ENCODE measurements at regions not wholly inside any gene's neighbourhood (a gene's known extent, or its start where the extent isn't known, plus 50 kb on each side); places are given as distances from the start of the nearest gene placed in this dataset.

- Histone ChIP-seq H3K36me3 (ENCODE audit: insufficient read depth, low read length) (no peaks in the 10 kb centered on the region), H3K9me2 (replicated peaks; ENCODE audit: insufficient read depth, low read length) (no peaks in the 10 kb centered on the region), H3K9ac (ENCODE audit: low read length) (no peak overlapping the region), H2AFZ (ENCODE audit: low read length) (no peak overlapping the region), H3K4me1 (ENCODE audit: low read length) (no peaks in the 10 kb centered on the region), H3K4me2 (ENCODE audit: low read depth, low read length, poor library complexity, severe bottlenecking) (no peak overlapping the region), H3K27ac (ENCODE audit: low read length) (no peak overlapping the region), H3K27me3 (ENCODE audit: low read length) (no peaks in the 10 kb centered on the region), H3K4me3 (ENCODE audit: low read length) (no peak overlapping the region), H3K79me2 (ENCODE audit: low read length) (no peaks in the 10 kb centered on the region), H4K20me1 (ENCODE audit: insufficient read depth, low read depth, low read length) (no peaks in the 10 kb centered on the region), H3K9me3 (ENCODE audit: low read length) (no peaks in the 10 kb centered on the region)
- DNase-seq: no peak
These were observed 381.8 kb downstream of the KIF16B start for GRCh38 chr20:16191496-16191895.

GRCh38 chr20:16189371-16189770 lies 383.9 kb downstream of the KIF16B start:
- H3K9ac ChIP-seq (ENCODE audit: low read length): no peak overlapping the region
- no peak overlapping the region for H3K27ac ChIP-seq (ENCODE audit: low read length)
- H3K36me3 ChIP-seq (ENCODE audit: insufficient read depth, low read length): no peaks in the 10 kb centered on the region
- no peaks in the 10 kb centered on the region for H3K9me2 ChIP-seq (replicated peaks; ENCODE audit: insufficient read depth, low read length)
- H3K4me1 ChIP-seq (ENCODE audit: low read length): no peaks in the 10 kb centered on the region
- H3K79me2 ChIP-seq (ENCODE audit: low read length): no peaks in the 10 kb centered on the region
- H3K27me3 ChIP-seq (ENCODE audit: low read length): no peaks in the 10 kb centered on the region
- no peak for DNase-seq
- no peak overlapping the region for H3K4me3 ChIP-seq (ENCODE audit: low read length)
- no peak overlapping the region for H3K4me2 ChIP-seq (ENCODE audit: low read depth, low read length, poor library complexity, severe bottlenecking)
- no peaks in the 10 kb centered on the region for H4K20me1 ChIP-seq (ENCODE audit: insufficient read depth, low read depth, low read length)
- no peaks in the 10 kb centered on the region for H3K9me3 ChIP-seq (ENCODE audit: low read length)
- H2AFZ ChIP-seq (ENCODE audit: low read length): no peak overlapping the region

GRCh38 chr20:16187956-16188616 lies 385.2 kb downstream of the KIF16B start:
- H3K27ac ChIP-seq (ENCODE audit: low read length): no peak overlapping the region
- no peaks in the 10 kb centered on the region for H4K20me1 ChIP-seq (ENCODE audit: insufficient read depth, low read depth, low read length)
- H3K4me2 ChIP-seq (ENCODE audit: low read depth, low read length, poor library complexity, severe bottlenecking): no peak overlapping the region
- H3K79me2 ChIP-seq (ENCODE audit: low read length): no peaks in the 10 kb centered on the region
- no peak overlapping the region for H3K9ac ChIP-seq (ENCODE audit: low read length)
- no peak overlapping the region for H2AFZ ChIP-seq (ENCODE audit: low read length)
- H3K27me3 ChIP-seq (ENCODE audit: low read length): no peaks in the 10 kb centered on the region
- no peaks in the 10 kb centered on the region for H3K9me2 ChIP-seq (replicated peaks; ENCODE audit: insufficient read depth, low read length)
- no peak overlapping the region for H3K4me3 ChIP-seq (ENCODE audit: low read length)
- no peaks in the 10 kb centered on the region for H3K36me3 ChIP-seq (ENCODE audit: insufficient read depth, low read length)
- DNase-seq: no peak
- H3K4me1 ChIP-seq (ENCODE audit: low read length): no peaks in the 10 kb centered on the region
- H3K9me3 ChIP-seq (ENCODE audit: low read length): no peaks in the 10 kb centered on the region

- H3K4me1 ChIP-seq (ENCODE audit: low read length): no peaks in the 10 kb centered on the region
- no peak overlapping the region for H3K4me2 ChIP-seq (ENCODE audit: low read depth, low read length, poor library complexity, severe bottlenecking)
- H3K9ac ChIP-seq (ENCODE audit: low read length): no peak overlapping the region
- H2AFZ ChIP-seq (ENCODE audit: low read length): no peak overlapping the region
- H3K27me3 ChIP-seq (ENCODE audit: low read length): no peaks in the 10 kb centered on the region; the same call in 1 of the 2 replicates
- H3K79me2 ChIP-seq (ENCODE audit: low read length): no peaks in the 10 kb centered on the region
- H3K36me3 ChIP-seq (ENCODE audit: insufficient read depth, low read length): no peaks in the 10 kb centered on the region
- no peak overlapping the region for H3K4me3 ChIP-seq (ENCODE audit: low read length)
- H3K9me2 ChIP-seq (replicated peaks; ENCODE audit: insufficient read depth, low read length): no peaks in the 10 kb centered on the region
- no peaks in the 10 kb centered on the region for H3K9me3 ChIP-seq (ENCODE audit: low read length)
- H4K20me1 ChIP-seq (ENCODE audit: insufficient read depth, low read depth, low read length): no peaks in the 10 kb centered on the region
- no peak overlapping the region for H3K27ac ChIP-seq (ENCODE audit: low read length)
- DNase-seq: no peak
These were observed 393.3 kb downstream of the KIF16B start for GRCh38 chr20:16179919-16180318.

GRCh38 chr20:16179371-16179770 lies 393.9 kb downstream of the KIF16B start:
- Histone ChIP-seq H3K4me3 (ENCODE audit: low read length) (no peak overlapping the region), H3K79me2 (ENCODE audit: low read length) (no peaks in the 10 kb centered on the region), H3K9me2 (replicated peaks; ENCODE audit: insufficient read depth, low read length) (no peaks in the 10 kb centered on the region), H3K9me3 (ENCODE audit: low read length) (no peaks in the 10 kb centered on the region), H3K27me3 (ENCODE audit: low read length) (no peaks in the 10 kb centered on the region; the same call in 1 of the 2 replicates), H3K9ac (ENCODE audit: low read length) (no peak overlapping the region), H4K20me1 (ENCODE audit: insufficient read depth, low read depth, low read length) (no peaks in the 10 kb centered on the region), H3K36me3 (ENCODE audit: insufficient read depth, low read length) (no peaks in the 10 kb centered on the region), H3K27ac (ENCODE audit: low read length) (no peak overlapping the region), H3K4me1 (ENCODE audit: low read length) (no peaks in the 10 kb centered on the region), H2AFZ (ENCODE audit: low read length) (no peak overlapping the region), H3K4me2 (ENCODE audit: low read depth, low read length, poor library complexity, severe bottlenecking) (no peak overlapping the region)
- DNase-seq: no peak

GRCh38 chr20:16178546-16179135 lies 394.6 kb downstream of the KIF16B start:
- Histone ChIP-seq H3K27ac (ENCODE audit: low read length) (no peak overlapping the region), H3K9me3 (ENCODE audit: low read length) (no peaks in the 10 kb centered on the region), H3K27me3 (ENCODE audit: low read length) (no peaks in the 10 kb centered on the region; the same call in 1 of the 2 replicates), H3K4me1 (ENCODE audit: low read length) (no peaks in the 10 kb centered on the region), H4K20me1 (ENCODE audit: insufficient read depth, low read depth, low read length) (no peaks in the 10 kb centered on the region), H3K79me2 (ENCODE audit: low read length) (no peaks in the 10 kb centered on the region), H3K9me2 (replicated peaks; ENCODE audit: insufficient read depth, low read length) (no peaks in the 10 kb centered on the region), H3K9ac (ENCODE audit: low read length) (no peak overlapping the region), H3K4me3 (ENCODE audit: low read length) (no peak overlapping the region), H2AFZ (ENCODE audit: low read length) (no peak overlapping the region), H3K4me2 (ENCODE audit: low read depth, low read length, poor library complexity, severe bottlenecking) (no peak overlapping the region), H3K36me3 (ENCODE audit: insufficient read depth, low read length) (no peaks in the 10 kb centered on the region)
- no peak for DNase-seq

- Histone ChIP-seq H3K4me1 (ENCODE audit: low read length) (no peaks in the 10 kb centered on the region), H3K36me3 (ENCODE audit: insufficient read depth, low read length) (no peaks in the 10 kb centered on the region), H4K20me1 (ENCODE audit: insufficient read depth, low read depth, low read length) (no peaks in the 10 kb centered on the region), H3K9me2 (replicated peaks; ENCODE audit: insufficient read depth, low read length) (no peaks in the 10 kb centered on the region), H3K27me3 (ENCODE audit: low read length) (no peaks in the 10 kb centered on the region), H3K79me2 (ENCODE audit: low read length) (no peaks in the 10 kb centered on the region), H3K27ac (ENCODE audit: low read length) (no peak overlapping the region), H2AFZ (ENCODE audit: low read length) (no peak overlapping the region), H3K9me3 (ENCODE audit: low read length) (no peaks in the 10 kb centered on the region), H3K4me3 (ENCODE audit: low read length) (no peak overlapping the region), H3K4me2 (ENCODE audit: low read depth, low read length, poor library complexity, severe bottlenecking) (no peak overlapping the region), H3K9ac (ENCODE audit: low read length) (no peak overlapping the region)
- no peak for DNase-seq
These were observed 397.8 kb downstream of the KIF16B start for GRCh38 chr20:16175322-16175961.

GRCh38 chr20:16174311-16174710 lies 398.9 kb downstream of the KIF16B start:
- no peak for DNase-seq

More at GRCh38 chr20:16174311-16174710, 398.9 kb downstream of the KIF16B start:
- Histone ChIP-seq H3K27ac (ENCODE audit: low read length) (no peak overlapping the region), H4K20me1 (ENCODE audit: insufficient read depth, low read depth, low read length) (no peaks in the 10 kb centered on the region), H3K4me1 (ENCODE audit: low read length) (no peaks in the 10 kb centered on the region), H3K4me3 (ENCODE audit: low read length) (no peak overlapping the region), H3K36me3 (ENCODE audit: insufficient read depth, low read length) (no peaks in the 10 kb centered on the region), H3K4me2 (ENCODE audit: low read depth, low read length, poor library complexity, severe bottlenecking) (no peak overlapping the region), H3K9ac (ENCODE audit: low read length) (no peak overlapping the region), H3K9me2 (replicated peaks; ENCODE audit: insufficient read depth, low read length) (no peaks in the 10 kb centered on the region), H3K9me3 (ENCODE audit: low read length) (no peaks in the 10 kb centered on the region), H3K27me3 (ENCODE audit: low read length) (no peaks in the 10 kb centered on the region), H2AFZ (ENCODE audit: low read length) (no peak overlapping the region), H3K79me2 (ENCODE audit: low read length) (no peaks in the 10 kb centered on the region)

Measured in Karpas-422 (cell line).